HepG2 (cell line): ENCODE measurements at regions not wholly inside any gene's neighbourhood (a gene's known extent, or its start where the extent isn't known, plus 50 kb on each side); places are given as distances from the start of the nearest gene placed in this dataset.

Source experiments
- ATAC-seq: fragments of 200-7000 bp; cut with Tn5 transposase; 3 replicates; pipeline ENCODE4 v1.9.1; 2020; ENCODE audit warnings: mild to moderate bottlenecking, moderate library complexity
- BruUV-seq: library from RNA; stranded (reverse); fragments of 400-500 nt; replicated peaks from 2 replicates; lab custom pipeline; 2021; lab: Mats Ljungman, UMichigan
- CTCF ChIA-PET: fragments of 300-600 bp; formaldehyde crosslinking; extraction: SDS; loops from one replicate; lab custom pipeline; 2021; ENCODE audit warnings: low total read pairs, inconsistent platforms, low intra/inter-chr PET ratio; lab: Yijun Ruan, JAX
- POLR2A ChIA-PET: fragments of 350-600 bp; sonication (Branson Sonifier 250); formaldehyde crosslinking; loops from one replicate; lab custom pipeline; 2020; ENCODE audit warnings: antibody characterized with exemption, inconsistent platforms; lab: Yijun Ruan, JAX
- DNase-seq: peaks from one replicate; pipeline ENCODE4 v3.0.0-alpha.2; 2015; ENCODE audit warnings: low spot score
- FAIRE-seq: peaks from 3 replicates; lab custom pipeline; 2011; peaks lifted over from hg19 to GRCh38; lab: Jason Lieb, UNC
- H2AFZ ChIP-seq: one replicate; pipeline ENCODE4 v1.6.1; 2011; ENCODE audit warnings: low read length, inconsistent platforms
- H3K27ac ChIP-seq: fragments of 300-600 bp; 3 replicates; pipeline ENCODE4 v1.8.0; 2011; ENCODE audit warnings: mixed run types, mild to moderate bottlenecking, mixed read lengths, low read length, inconsistent platforms; ENCODE audit not compliant: insufficient read depth; ENCODE audit errors: extremely low read length
- H3K27me3 ChIP-seq, 2 experiments: fragments of 200-600 bp in 1 of 2; 2 replicates in 1 of 2; 3 replicates in 1 of 2; pipeline versions ENCODE4 v1.6.0 to v1.8.0; 2011; ENCODE audit warnings: low read length in 2 of 2, mild to moderate bottlenecking in 2 of 2, moderate library complexity in 2 of 2, inconsistent platforms in 1 of 2; ENCODE audit not compliant: insufficient read depth in 2 of 2, control insufficient read depth in 1 of 2
- H3K36me3 ChIP-seq, 2 experiments: fragments of 200-600 bp in 1 of 2; replicated peaks in 1 of 2; 2 replicates in 1 of 2; 3 replicates in 1 of 2; pipeline versions ENCODE4 v1.5.1 to v1.8.0; 2011; ENCODE audit warnings: low read length in 2 of 2, inconsistent platforms in 1 of 2; ENCODE audit not compliant: insufficient read depth in 2 of 2, control insufficient read depth in 1 of 2
- H3K4me1 ChIP-seq: 2 replicates; pipeline ENCODE4 v1.5.1; 2012; ENCODE audit warnings: low read length, inconsistent platforms; ENCODE audit not compliant: insufficient read depth
- H3K4me2 ChIP-seq: 2 replicates; pipeline ENCODE4 v1.6.0; 2011; ENCODE audit warnings: low read depth, low read length, inconsistent platforms
- H3K4me3 ChIP-seq, 3 experiments: fragments of 200-600 bp in 1 of 3; sonication (generic), shearing (Covaris generic) in 1 of 3; replicated peaks in 1 of 3; 2 replicates each; pipeline ENCODE4 v1.5.1; 2011 to 2016; ENCODE audit warnings: low read length in 3 of 3, inconsistent platforms in 2 of 3, low read depth in 2 of 3, mild to moderate bottlenecking in 2 of 3, control low read depth in 1 of 3, mixed read lengths in 1 of 3; ENCODE audit not compliant: insufficient read depth in 1 of 3
- H3K79me2 ChIP-seq: one replicate; pipeline ENCODE4 v1.6.1; 2011; ENCODE audit warnings: low read length, inconsistent platforms; ENCODE audit not compliant: insufficient read depth
- H3K9ac ChIP-seq: 2 replicates; pipeline ENCODE4 v1.6.0; 2011; ENCODE audit warnings: mild to moderate bottlenecking, low read depth, low read length, inconsistent platforms; ENCODE audit not compliant: insufficient read depth
- H3K9me3 ChIP-seq: 2 replicates; pipeline ENCODE4 v1.5.1; 2012; ENCODE audit warnings: mild to moderate bottlenecking, low read length
- H4K20me1 ChIP-seq: 2 replicates; pipeline ENCODE4 v1.6.0; 2011; ENCODE audit warnings: inconsistent platforms, mild to moderate bottlenecking, low read length, moderate library complexity; ENCODE audit not compliant: insufficient read depth
- HMGA1 ChIP-seq: sonication (generic); formaldehyde crosslinking; conservative IDR thresholded peaks from 2 replicates; pipeline ENCODE4 v1.4.0; 2020; ENCODE audit warnings: missing genetic modification reagents
- MBNL3 ChIP-seq: fragments of 250-450 bp; sonication (Bioruptor Pico); conservative IDR thresholded peaks from 2 replicates; pipeline ENCODE4 v1.8.0; 2022; ENCODE audit warnings: mild to moderate bottlenecking, inconsistent platforms
- RCOR2 ChIP-seq: IDR thresholded peaks from 2 replicates; pipeline ENCODE4 v1.6.1; 2016; ENCODE audit warnings: missing biosample characterization, missing genetic modification reagents
- RFX3 ChIP-seq: IDR thresholded peaks from 2 replicates; pipeline ENCODE4 v1.6.1; 2016; ENCODE audit warnings: missing biosample characterization, missing genetic modification reagents
- ZNF160 ChIP-seq: sonication (generic); formaldehyde crosslinking; IDR thresholded peaks from 2 replicates; pipeline ENCODE4 v1.8.0; 2022; ENCODE audit warnings: mild to moderate bottlenecking, inconsistent platforms, missing genetic modification reagents
- ZNF678 ChIP-seq: sonication (generic); formaldehyde crosslinking; IDR thresholded peaks from 2 replicates; pipeline ENCODE4 v1.4.0; 2020; ENCODE audit warnings: mild to moderate bottlenecking, missing genetic modification reagents
- WGBS: methylation state at CpG from one replicate; pipeline ENCODE4 v1.1.6; 2017; ENCODE audit warnings: low lambda C conversion rate; 5-methylcytosine and 5-hydroxymethylcytosine counted together
- in situ Hi-C: cut with HindIII; loops from 2 replicates; pipeline ENCODE4 v1.10.0; 2017; ENCODE audit warnings: low pct_unique_long_range_greater_than_20kb; ENCODE audit not compliant: extremely low pct_ligation_motif_present
- intact Hi-C: fragments of 100-400 bp; cut with micrococcal nuclease; formaldehyde crosslinking; loops from one replicate; pipeline ENCODE4 v1.10.0; 2022; ENCODE audit not compliant: unreplicated experiment
- TF ChIP-seq, protein P1 (sequence below): sonication (generic); formaldehyde crosslinking; IDR thresholded peaks from 2 replicates; pipeline ENCODE4 v1.9.0; 2021; ENCODE audit warnings: missing genetic modification reagents, borderline replicate concordance

DNA sequence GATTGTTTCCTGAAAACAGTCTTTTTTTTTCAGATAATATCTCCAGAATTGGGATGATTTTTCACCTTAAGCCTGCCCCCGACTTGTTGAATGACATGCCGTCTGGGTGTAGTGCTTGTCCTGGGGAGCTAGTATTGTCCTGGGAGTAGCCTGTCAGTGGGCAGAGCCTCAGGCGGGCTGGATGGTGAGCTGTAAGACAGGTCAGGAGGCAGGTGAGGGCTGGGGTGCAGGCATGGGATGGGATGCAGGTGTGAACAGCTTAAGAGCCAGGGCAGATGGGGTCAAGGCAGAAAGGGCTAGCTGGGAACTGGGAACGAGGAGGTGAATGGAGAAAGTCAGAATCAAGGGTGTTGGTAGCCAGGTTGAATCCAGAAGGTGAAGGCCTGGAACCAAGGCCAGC, 200.2 kb downstream of the CSNK2A3 start:
- intact Hi-C loops = no loop called here
- FAIRE-seq = no peak

More for the DNA sequence above, 200.2 kb downstream of the CSNK2A3 start:
- in situ Hi-C loops = no loop called here
- no peak overlapping the region for H3K4me2 ChIP-seq
- no peaks in the 10 kb centered on the region for H3K4me1 ChIP-seq
- no peaks in the 10 kb centered on the region for H3K79me2 ChIP-seq
- ATAC-seq (no peak), DNase-seq (no peak)
- no TSS peak for BruUV-seq
- no peak overlapping the region for H2AFZ ChIP-seq
- no peak overlapping the region for H3K4me3 ChIP-seq
- TF ChIP-seq, protein P1, sequence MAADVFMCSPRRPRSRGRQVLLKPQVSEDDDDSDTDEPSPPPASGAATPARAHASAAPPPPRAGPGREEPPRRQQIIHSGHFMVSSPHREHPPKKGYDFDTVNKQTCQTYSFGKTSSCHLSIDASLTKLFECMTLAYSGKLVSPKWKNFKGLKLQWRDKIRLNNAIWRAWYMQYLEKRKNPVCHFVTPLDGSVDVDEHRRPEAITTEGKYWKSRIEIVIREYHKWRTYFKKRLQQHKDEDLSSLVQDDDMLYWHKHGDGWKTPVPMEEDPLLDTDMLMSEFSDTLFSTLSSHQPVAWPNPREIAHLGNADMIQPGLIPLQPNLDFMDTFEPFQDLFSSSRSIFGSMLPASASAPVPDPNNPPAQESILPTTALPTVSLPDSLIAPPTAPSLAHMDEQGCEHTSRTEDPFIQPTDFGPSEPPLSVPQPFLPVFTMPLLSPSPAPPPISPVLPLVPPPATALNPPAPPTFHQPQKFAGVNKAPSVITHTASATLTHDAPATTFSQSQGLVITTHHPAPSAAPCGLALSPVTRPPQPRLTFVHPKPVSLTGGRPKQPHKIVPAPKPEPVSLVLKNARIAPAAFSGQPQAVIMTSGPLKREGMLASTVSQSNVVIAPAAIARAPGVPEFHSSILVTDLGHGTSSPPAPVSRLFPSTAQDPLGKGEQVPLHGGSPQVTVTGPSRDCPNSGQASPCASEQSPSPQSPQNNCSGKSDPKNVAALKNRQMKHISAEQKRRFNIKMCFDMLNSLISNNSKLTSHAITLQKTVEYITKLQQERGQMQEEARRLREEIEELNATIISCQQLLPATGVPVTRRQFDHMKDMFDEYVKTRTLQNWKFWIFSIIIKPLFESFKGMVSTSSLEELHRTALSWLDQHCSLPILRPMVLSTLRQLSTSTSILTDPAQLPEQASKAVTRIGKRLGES (CRISPR knock-in tag) = no peak
- no peak for TF ChIP-seq ZNF160 (CRISPR knock-in tag)
- TF ChIP-seq RCOR2 = no peak
- no peak for TF ChIP-seq ZNF678 (CRISPR knock-in tag)
- no peak for TF ChIP-seq RFX3 (CRISPR knock-in tag)
- no peak for TF ChIP-seq HMGA1
- TF ChIP-seq MBNL3 (CRISPR knock-in tag) = no peak
- no peak overlapping the region for H3K27ac ChIP-seq
- no peaks in the 10 kb centered on the region; a peak in 1 of 5 replicates for H3K27me3 ChIP-seq
- H3K36me3 ChIP-seq = no peaks in the 10 kb centered on the region
- H4K20me1 ChIP-seq = no peaks in the 10 kb centered on the region
- WGBS = 3% methylated on average over 4 of the region's 4 CpGs
- CTCF ChIA-PET = no interaction called here
- POLR2A ChIA-PET = no interaction called here
- H3K9me3 ChIP-seq = no peaks in the 10 kb centered on the region
- H3K9ac ChIP-seq = no peak overlapping the region
